ENCODE measurements at regions not wholly inside any gene's neighbourhood (a gene's known extent, or its start where the extent isn't known, plus 50 kb on each side); places are given as distances from the start of the nearest gene placed in this dataset.

DNA sequence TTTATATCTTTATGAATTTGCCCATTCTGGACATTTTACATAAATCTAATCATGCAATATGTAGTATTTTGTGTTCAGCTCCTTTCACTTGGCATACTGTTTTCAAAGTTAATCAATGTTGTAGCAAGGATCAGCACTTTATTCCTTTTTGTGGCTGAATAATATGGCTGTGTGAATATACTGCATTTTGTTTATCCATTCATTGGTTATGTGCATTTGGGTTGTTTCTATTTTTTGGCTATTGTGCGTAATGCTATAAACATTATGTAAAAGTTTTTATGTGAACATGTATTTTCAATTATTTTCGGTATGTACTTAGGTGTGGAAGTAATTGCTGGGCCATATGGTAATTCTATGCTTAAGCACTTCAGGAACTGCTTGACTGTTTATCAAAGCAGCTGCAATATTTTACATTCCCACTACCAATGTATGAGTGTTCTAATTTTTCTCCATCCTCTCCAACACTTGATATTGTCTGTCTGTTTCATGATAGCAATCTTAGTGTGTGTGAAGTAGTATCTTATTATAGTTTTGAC lies 101.3 kb upstream of the P2RY1 start:
- TF ChIP-seq, protein P1, sequence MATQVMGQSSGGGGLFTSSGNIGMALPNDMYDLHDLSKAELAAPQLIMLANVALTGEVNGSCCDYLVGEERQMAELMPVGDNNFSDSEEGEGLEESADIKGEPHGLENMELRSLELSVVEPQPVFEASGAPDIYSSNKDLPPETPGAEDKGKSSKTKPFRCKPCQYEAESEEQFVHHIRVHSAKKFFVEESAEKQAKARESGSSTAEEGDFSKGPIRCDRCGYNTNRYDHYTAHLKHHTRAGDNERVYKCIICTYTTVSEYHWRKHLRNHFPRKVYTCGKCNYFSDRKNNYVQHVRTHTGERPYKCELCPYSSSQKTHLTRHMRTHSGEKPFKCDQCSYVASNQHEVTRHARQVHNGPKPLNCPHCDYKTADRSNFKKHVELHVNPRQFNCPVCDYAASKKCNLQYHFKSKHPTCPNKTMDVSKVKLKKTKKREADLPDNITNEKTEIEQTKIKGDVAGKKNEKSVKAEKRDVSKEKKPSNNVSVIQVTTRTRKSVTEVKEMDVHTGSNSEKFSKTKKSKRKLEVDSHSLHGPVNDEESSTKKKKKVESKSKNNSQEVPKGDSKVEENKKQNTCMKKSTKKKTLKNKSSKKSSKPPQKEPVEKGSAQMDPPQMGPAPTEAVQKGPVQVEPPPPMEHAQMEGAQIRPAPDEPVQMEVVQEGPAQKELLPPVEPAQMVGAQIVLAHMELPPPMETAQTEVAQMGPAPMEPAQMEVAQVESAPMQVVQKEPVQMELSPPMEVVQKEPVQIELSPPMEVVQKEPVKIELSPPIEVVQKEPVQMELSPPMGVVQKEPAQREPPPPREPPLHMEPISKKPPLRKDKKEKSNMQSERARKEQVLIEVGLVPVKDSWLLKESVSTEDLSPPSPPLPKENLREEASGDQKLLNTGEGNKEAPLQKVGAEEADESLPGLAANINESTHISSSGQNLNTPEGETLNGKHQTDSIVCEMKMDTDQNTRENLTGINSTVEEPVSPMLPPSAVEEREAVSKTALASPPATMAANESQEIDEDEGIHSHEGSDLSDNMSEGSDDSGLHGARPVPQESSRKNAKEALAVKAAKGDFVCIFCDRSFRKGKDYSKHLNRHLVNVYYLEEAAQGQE (IDR thresholded peaks at IDR 0.05; ENCODE audit: insufficient replicate concordance, low read depth) = no peak
- TF ChIP-seq, protein P2, sequence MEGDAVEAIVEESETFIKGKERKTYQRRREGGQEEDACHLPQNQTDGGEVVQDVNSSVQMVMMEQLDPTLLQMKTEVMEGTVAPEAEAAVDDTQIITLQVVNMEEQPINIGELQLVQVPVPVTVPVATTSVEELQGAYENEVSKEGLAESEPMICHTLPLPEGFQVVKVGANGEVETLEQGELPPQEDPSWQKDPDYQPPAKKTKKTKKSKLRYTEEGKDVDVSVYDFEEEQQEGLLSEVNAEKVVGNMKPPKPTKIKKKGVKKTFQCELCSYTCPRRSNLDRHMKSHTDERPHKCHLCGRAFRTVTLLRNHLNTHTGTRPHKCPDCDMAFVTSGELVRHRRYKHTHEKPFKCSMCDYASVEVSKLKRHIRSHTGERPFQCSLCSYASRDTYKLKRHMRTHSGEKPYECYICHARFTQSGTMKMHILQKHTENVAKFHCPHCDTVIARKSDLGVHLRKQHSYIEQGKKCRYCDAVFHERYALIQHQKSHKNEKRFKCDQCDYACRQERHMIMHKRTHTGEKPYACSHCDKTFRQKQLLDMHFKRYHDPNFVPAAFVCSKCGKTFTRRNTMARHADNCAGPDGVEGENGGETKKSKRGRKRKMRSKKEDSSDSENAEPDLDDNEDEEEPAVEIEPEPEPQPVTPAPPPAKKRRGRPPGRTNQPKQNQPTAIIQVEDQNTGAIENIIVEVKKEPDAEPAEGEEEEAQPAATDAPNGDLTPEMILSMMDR (IDR thresholded peaks at IDR 0.05; ENCODE audit: insufficient read depth, low read length) = no peak
- TF ChIP-seq GABPA (IDR thresholded peaks at IDR 0.05; ENCODE audit: low read depth) = no peak
